ENCODE measurements at regions not wholly inside any gene's neighbourhood (a gene's known extent, or its start where the extent isn't known, plus 50 kb on each side); places are given as distances from the start of the nearest gene placed in this dataset.

GRCh38 chr2:121150126-121150525 lies 134.9 kb downstream of the TFCP2L1 start (continued):
- no peak for TF ChIP-seq KDM5A (IDR thresholded peaks at IDR 0.05; ENCODE audit: borderline replicate concordance, low read length)
- TF ChIP-seq ZNF567 (CRISPR knock-in tag; IDR thresholded peaks at IDR 0.05; ENCODE audit: borderline replicate concordance): no peak

DNA sequence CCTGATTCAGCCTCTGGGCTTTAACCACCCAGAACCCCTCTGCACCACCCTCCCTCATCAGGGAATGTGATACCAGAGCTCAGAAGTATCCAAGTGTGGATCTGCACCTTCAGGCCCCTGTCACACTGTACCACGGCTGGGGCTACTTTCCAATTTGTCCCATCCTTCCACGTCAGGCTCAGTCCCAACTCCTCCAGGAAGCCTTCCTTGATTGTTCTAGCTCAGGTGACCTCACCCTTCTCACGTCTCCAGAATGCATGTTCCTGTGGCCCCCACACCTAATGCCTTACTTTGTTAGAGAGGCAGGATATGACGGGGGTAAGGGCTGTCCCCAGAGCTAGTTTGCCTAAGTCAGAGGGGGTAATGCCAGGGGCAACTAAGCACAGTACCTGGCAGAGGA lies 134.3 kb downstream of the TFCP2L1 start:
- Histone ChIP-seq H3K79me2 (ENCODE audit: insufficient read depth, low read length) (no peaks in the 10 kb centered on the region), H3K27me3 (ENCODE audit: control insufficient read depth in 1 of 2, insufficient read depth in 2 of 2, low read length in 2 of 2) (peaks cover 2 to 48% of the 10 kb centered on the region in 2 experiments; a peak in 4 of 5 replicates), H3K27ac (ENCODE audit: extremely low read length, insufficient read depth, low read length) (no peak overlapping the region), H3K36me3 (replicated peaks in 1 of 2; ENCODE audit: control insufficient read depth in 1 of 2, insufficient read depth in 2 of 2, low read length in 2 of 2) (no peaks in the 10 kb centered on the region), H2AFZ (ENCODE audit: low read length) (no peak overlapping the region), H3K4me1 (ENCODE audit: insufficient read depth, low read length) (no peaks in the 10 kb centered on the region), H3K4me2 (ENCODE audit: low read depth, low read length) (no peak overlapping the region), H3K9me3 (ENCODE audit: low read length) (no peaks in the 10 kb centered on the region), H3K4me3 (replicated peaks in 1 of 3; ENCODE audit: insufficient read depth in 1 of 3, low read depth in 2 of 3, low read length in 3 of 3) (no peak overlapping the region), H3K9ac (ENCODE audit: insufficient read depth, low read depth, low read length) (no peak overlapping the region), H4K20me1 (ENCODE audit: insufficient read depth, low read length) (no peaks in the 10 kb centered on the region)
- FAIRE-seq (no peak), ATAC-seq (no peak), DNase-seq (ENCODE audit: low spot score) (no peak)
- CTCF ChIA-PET (ENCODE audit: low intra/inter-chr PET ratio, low total read pairs): no interaction called here
- no TSS peak for BruUV-seq (replicated peaks)
- POLR2A ChIA-PET: no interaction called here
- 14% methylated on average over 4 of the region's 4 CpGs for WGBS (ENCODE audit: low lambda C conversion rate)
- in situ Hi-C loops (cut with HindIII; ENCODE audit: extremely low pct_ligation_motif_present, low pct_unique_long_range_greater_than_20kb): no loop called here
- intact Hi-C loops (cut with micrococcal nuclease; ENCODE audit: unreplicated experiment): no loop called here
- no peak for TF ChIP-seq BRCA1 (CRISPR knock-in tag; IDR thresholded peaks at IDR 0.05)
- TF ChIP-seq SP5 (CRISPR knock-in tag; IDR thresholded peaks at IDR 0.05; ENCODE audit: borderline replicate concordance, low read depth): no peak
- no peak for TF ChIP-seq KMT2A (CRISPR knock-in tag; IDR thresholded peaks at IDR 0.05)
- TF ChIP-seq, protein P1, sequence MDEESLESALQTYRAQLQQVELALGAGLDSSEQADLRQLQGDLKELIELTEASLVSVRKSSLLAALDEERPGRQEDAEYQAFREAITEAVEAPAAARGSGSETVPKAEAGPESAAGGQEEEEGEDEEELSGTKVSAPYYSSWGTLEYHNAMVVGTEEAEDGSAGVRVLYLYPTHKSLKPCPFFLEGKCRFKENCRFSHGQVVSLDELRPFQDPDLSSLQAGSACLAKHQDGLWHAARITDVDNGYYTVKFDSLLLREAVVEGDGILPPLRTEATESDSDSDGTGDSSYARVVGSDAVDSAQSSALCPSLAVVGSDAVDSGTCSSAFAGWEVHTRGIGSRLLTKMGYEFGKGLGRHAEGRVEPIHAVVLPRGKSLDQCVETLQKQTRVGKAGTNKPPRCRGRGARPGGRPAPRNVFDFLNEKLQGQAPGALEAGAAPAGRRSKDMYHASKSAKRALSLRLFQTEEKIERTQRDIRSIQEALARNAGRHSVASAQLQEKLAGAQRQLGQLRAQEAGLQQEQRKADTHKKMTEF (CRISPR knock-in tag; IDR thresholded peaks at IDR 0.05): no peak
- TF ChIP-seq, protein P2, sequence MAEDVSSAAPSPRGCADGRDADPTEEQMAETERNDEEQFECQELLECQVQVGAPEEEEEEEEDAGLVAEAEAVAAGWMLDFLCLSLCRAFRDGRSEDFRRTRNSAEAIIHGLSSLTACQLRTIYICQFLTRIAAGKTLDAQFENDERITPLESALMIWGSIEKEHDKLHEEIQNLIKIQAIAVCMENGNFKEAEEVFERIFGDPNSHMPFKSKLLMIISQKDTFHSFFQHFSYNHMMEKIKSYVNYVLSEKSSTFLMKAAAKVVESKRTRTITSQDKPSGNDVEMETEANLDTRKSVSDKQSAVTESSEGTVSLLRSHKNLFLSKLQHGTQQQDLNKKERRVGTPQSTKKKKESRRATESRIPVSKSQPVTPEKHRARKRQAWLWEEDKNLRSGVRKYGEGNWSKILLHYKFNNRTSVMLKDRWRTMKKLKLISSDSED (CRISPR knock-in tag; IDR thresholded peaks at IDR 0.05): no peak
- TF ChIP-seq, protein P3, sequence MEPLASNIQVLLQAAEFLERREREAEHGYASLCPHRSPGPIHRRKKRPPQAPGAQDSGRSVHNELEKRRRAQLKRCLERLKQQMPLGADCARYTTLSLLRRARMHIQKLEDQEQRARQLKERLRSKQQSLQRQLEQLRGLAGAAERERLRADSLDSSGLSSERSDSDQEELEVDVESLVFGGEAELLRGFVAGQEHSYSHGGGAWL (CRISPR knock-in tag; IDR thresholded peaks at IDR 0.05): no peak
- no peak for TF ChIP-seq PHF20 (CRISPR knock-in tag; IDR thresholded peaks at IDR 0.05)
- no peak for TF ChIP-seq USF2 (IDR thresholded peaks at IDR 0.05; ENCODE audit: low read depth, low read length)
- TF ChIP-seq USF2 (CRISPR knock-in tag; IDR thresholded peaks at IDR 0.05; ENCODE audit: borderline replicate concordance): no peak
- no peak for TF ChIP-seq TAF1 (CRISPR knock-in tag; IDR thresholded peaks at IDR 0.05)
- TF ChIP-seq SALL2 (CRISPR knock-in tag; IDR thresholded peaks at IDR 0.05): no peak
- TF ChIP-seq, protein P4, sequence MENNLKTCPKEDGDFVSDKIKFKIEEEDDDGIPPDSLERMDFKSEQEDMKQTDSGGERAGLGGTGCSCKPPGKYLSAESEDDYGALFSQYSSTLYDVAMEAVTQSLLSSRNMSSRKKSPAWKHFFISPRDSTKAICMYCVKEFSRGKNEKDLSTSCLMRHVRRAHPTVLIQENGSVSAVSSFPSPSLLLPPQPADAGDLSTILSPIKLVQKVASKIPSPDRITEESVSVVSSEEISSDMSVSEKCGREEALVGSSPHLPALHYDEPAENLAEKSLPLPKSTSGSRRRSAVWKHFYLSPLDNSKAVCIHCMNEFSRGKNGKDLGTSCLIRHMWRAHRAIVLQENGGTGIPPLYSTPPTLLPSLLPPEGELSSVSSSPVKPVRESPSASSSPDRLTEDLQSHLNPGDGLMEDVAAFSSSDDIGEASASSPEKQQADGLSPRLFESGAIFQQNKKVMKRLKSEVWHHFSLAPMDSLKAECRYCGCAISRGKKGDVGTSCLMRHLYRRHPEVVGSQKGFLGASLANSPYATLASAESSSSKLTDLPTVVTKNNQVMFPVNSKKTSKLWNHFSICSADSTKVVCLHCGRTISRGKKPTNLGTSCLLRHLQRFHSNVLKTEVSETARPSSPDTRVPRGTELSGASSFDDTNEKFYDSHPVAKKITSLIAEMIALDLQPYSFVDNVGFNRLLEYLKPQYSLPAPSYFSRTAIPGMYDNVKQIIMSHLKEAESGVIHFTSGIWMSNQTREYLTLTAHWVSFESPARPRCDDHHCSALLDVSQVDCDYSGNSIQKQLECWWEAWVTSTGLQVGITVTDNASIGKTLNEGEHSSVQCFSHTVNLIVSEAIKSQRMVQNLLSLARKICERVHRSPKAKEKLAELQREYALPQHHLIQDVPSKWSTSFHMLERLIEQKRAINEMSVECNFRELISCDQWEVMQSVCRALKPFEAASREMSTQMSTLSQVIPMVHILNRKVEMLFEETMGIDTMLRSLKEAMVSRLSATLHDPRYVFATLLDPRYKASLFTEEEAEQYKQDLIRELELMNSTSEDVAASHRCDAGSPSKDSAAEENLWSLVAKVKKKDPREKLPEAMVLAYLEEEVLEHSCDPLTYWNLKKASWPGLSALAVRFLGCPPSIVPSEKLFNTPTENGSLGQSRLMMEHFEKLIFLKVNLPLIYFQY (CRISPR knock-in tag; IDR thresholded peaks at IDR 0.05; ENCODE audit: borderline replicate concordance): no peak
- TF ChIP-seq SOX13 (IDR thresholded peaks at IDR 0.05): no peak
- TF ChIP-seq SOX13 (CRISPR knock-in tag; conservative IDR thresholded peaks at IDR 0.05 in 1 of 2, IDR thresholded peaks at IDR 0.05 in 1 of 2): no peak

All from HepG2 (cell line).